GM21717 (cell line): ENCODE measurements at regions not wholly inside any gene's neighbourhood (a gene's known extent, or its start where the extent isn't known, plus 50 kb on each side); places are given as distances from the start of the nearest gene placed in this dataset.

Experiments
- ATAC-seq: cut with Tn5 transposase; IDR thresholded peaks from one replicate; pipeline ENCODE4 v1.9.1; 2021; ENCODE audit warnings: mild to moderate bottlenecking, moderate library complexity; ENCODE audit not compliant: unreplicated experiment

DNA sequence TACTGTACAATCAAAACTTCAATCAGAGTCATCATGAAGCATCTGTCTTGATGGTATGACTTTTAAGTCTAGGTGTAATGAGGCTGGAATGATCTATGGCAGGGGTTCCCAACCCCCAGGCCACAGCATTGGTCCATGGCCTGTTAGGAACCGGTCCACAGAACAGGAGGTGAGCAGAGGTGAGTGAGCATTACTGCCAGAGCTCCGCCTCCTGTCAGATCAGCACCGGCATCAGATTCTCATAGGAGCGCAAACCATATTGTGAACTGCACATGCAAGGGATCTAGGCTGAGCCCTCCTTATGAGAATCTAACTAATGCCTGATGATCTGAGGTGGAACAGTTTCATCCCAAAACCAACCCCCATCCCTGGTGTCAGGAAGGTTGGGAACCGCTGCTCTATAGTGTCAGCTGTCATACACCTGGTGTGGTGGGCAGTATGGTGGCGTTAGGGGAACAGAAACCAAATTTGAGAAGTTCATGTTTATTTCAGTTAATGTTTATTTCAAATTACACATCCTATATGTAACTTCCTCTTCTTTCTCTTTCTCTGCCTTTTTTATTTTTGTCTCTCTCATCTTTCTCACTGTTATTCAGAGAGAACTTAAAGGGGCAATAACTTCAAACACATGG, 432.6 kb downstream of the TNS3 start:
- no peak for ATAC-seq

DNA sequence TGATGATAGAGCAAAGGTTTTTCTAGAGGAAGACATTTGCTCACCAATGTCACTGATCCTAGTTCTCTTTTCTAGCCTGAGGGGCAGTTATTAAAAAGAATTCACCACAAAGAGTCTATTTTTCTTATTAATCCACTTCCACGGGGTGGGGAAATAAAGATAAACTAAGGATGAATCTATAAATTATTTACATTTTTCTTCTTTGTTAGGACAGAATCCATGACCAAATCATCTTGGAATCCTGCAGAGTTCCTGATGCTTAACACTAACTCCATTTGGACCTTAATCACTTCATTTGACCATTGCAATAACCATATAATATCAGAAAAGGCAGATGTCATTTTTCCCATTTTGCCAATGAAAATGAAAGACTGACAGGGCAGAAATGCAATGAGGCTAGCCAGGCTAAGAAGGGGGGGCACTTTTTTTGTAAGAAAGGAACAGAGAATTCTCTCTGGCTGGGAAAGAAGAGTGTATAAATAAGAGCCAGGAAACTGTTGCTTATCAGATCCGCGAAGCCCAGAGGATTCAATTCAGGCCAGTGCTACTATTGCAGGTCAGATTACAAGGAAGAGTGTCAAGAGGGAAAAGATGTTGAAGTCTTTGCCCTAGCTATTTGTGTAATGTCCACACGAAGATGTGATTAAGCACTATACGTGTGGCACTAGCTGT, 433.2 kb downstream of the TNS3 start:
- ATAC-seq: no peak

DNA sequence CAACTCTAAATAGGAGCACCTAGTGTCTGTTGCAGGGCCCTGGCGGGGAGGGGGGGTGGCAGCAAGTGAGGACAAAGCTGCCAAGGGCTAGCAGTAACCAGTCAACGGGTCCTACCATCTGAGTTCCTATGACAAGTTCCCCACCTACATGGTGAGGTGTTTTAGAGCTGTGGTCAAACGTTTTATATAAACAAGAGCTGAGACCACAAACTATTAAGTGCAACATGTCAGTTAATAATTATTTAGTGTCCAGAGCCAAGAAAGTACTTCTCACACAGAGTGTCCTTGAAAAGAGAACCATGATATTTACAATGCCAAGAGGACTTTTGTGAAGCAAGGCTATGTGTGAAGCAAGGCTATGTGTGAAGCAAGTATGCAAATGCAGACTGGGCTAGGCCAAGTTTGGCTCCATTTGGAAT, 434.7 kb downstream of the TNS3 start:
- no peak for ATAC-seq

DNA sequence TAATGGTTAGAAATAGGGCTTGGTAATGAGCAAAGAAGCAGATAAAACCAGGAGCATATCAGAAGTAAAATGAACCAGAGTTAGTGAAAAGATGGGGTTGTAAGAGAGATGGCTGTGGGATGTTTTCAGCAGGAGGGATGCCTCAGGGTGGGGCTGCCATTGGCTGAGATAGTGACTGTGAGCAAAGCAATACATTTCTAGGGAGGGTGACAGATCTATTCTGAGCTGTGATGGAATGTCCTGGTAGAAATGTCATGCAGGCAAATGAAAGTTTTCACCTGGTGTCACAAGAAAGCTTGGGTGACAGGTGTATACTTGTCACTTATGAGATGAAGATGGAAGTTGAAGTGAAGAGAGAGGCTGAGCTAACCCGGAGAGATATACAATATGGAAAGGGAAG, 435.9 kb downstream of the TNS3 start:
- no peak for ATAC-seq

- ATAC-seq: no peak
These were observed 436.7 kb downstream of the TNS3 start for GRCh38 chr7:47145186-47145725.

- ATAC-seq: no peak
These were observed 438.6 kb downstream of the TNS3 start for GRCh38 chr7:47143339-47143738.

- no peak for ATAC-seq
These were observed 439.1 kb downstream of the TNS3 start for GRCh38 chr7:47142867-47143175.

DNA sequence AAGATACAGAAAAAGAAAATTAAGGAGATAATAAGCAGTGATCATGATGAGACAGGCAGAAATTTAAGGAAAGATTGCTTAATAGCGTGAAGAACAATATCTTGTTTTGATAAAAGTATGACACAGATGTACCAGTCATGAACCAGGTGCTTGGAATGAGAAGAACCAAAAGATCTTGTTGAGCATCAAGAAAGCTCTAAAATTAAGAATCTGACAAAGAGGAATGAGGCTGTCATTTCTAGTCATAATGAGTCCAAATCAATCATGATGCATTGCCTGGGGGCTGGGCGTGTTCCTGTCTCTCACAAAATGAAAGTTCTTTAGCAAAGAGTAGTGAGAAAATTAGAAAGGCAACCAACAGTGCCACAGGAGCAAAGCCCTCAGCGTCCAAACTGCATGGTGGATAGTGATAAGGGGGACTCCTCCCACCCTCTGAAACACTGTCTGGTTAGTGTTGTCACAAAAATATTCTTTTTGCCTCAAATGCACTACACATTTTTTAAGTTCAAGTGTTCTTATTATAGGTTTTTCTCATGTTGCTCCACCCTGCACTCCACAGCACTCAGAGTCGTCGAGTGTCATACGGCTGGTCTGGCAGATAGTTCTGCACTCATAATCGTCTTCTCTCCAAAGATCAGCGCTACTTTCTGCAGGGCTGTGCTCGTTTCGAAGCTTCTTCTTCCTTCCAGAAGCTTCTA, 439.6 kb downstream of the TNS3 start:
- no peak for ATAC-seq

DNA sequence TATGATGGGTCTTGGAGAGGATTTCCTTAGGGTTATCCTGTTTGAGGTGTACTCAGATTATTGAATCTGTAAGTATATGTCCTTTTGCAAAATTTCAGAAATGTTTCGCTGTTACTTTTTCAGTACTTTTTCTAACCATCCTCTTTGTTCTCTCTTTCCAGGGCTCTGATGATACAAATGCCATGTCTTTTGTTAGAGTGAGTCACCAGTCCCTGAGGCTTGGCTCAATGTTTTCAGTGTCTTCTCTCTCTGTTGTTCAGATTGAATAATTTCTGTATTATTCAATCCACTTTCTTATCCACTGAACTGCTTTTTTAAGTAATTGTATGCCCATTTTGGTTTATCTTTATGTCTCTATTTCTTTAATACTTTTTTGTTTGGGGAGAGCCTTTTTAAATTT, 449.4 kb downstream of the TNS3 start:
- no peak for ATAC-seq

- no peak for ATAC-seq
These were observed 453.2 kb downstream of the TNS3 start for GRCh38 chr7:47128700-47129099.

GRCh38 chr7:47125529-47125928, 456.4 kb downstream of the TNS3 start:
- ATAC-seq: no peak

DNA sequence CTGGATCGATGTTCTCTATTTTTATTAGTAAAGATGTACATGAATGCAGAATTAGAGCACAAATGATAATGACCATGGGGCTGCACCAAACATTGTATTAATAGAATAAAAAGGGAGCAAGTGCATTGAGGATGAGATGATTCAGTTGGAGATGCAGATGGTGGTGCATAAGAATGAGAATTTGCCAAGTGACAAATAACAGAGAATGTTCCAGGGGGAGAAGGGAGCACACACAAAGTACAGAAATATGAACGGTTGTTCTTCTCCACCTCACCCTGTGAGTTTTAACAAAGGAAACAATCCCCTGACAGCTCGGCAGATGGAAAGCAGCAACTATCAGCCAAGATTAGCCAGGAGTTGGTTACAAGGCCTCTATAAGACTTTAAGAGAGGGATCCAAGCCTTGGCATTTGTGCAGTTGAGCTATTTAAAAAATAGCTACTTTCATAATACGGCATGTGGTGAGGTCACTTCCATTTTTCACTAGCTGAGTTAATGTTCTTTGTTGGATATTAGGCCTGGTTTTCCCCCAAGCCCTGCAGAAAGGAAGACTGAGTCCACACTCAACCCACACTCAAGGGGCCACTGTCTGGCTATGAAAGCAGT, 462.5 kb downstream of the TNS3 start:
- no peak for ATAC-seq

- ATAC-seq: no peak
These were observed 477.7 kb downstream of the TNS3 start for GRCh38 chr7:47104206-47104549.

DNA sequence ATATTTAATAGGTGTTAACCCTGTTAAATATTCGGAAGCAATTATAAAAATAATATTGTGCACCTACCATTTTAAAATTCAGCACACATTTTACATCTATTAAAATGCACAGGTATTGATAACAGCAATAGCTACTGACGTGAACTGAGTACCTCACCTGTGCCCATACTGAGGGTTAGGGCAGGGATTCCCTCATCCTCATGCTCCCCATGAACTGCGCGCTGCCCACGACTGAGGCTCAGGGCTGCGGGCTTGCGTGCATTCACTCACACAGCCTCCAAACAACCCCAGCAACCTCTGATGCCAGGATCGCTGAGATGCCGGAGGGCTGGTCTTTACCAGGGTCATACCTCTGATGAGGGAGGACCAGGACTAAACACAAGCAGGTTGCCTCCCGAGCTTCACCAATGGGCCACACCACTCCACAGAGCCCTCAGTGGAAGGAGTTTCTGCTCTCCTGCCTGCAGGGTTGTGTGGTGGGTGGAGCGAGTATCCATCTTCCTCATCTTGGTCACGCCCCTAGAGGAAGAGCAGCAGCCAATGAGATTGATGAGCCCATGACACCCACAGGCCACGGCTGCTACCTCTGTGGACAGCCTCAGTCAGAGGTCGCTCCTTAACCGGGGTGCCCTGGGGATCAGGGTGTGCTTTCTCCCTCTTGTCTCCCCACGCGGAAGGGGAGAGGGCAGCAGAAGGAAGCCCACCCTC, 478.3 kb downstream of the TNS3 start:
- ATAC-seq: no peak

DNA sequence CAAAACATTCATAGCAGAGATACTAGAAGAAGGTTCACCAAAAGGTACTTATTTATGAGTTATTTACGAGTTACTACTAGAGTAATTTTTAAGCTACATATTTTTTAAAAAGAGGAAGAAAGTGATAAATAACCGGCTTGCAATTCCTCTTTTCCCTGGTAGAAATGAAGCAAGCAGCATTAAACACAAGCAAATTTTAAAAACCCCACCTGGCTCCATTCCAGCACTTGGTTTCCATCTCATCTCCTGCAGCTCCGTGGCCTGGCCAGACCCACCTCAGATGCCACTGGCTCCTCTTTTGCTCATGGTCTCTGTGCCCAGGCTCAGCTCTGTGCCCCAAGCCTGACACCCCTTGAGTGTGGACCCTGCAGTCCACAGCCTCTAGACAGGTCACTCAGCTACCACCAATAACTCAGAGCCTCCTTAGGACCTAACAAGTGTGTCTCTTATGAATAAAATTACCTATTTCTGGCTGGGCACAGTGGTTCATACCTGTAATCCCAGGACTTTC, 479.5 kb downstream of the TNS3 start:
- ATAC-seq: no peak

DNA sequence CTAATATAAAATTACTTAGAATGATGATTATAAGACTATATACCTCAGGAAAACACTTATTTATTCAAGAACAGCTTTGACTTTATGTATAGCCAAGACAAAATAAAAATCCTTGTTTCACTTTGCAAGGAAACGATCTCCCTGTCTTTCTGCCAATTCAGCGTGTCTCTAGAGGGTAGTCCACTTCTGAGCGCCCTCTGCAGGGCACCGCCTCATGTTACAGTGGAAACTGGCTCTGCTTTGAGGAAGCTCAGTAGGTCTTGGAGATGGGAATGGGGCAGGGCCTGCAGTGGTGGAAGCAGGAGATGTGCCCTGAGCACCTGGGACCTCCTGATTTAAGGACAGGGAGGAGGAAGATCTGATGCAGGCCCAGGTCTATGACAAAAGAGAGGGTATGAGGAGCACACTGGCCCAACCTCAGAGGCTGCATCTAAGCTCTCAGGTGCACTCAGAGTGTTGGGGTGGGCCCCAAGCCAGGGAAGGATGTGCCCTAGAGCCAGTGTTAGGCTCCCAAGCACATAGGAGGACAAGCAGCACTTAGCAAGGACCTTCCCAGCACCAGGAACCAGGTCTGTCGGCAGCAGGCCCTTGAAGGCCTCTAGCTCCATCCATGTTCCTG, 481.0 kb downstream of the TNS3 start:
- no peak for ATAC-seq

GRCh38 chr7:47100148-47100816, 481.6 kb downstream of the TNS3 start:
- no peak for ATAC-seq

DNA sequence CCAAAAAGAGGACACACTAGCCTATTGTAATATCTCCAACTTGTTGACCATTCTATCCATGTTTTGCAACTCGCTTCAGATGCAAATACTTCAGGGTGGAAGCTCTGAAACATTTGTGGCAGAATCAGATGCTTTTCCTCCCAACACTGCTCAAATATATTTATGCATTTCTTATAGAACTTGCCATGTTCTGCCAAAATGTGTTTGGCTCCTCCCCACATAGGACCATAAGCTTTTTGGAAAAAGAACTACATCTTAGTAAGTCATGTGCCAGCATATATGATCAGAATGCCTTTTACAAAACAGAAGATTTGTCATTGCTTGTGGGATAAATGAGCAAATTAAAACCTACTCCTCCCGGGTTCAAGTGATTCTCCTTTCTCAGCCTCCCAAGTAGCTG, 484.5 kb downstream of the TNS3 start:
- ATAC-seq: no peak

DNA sequence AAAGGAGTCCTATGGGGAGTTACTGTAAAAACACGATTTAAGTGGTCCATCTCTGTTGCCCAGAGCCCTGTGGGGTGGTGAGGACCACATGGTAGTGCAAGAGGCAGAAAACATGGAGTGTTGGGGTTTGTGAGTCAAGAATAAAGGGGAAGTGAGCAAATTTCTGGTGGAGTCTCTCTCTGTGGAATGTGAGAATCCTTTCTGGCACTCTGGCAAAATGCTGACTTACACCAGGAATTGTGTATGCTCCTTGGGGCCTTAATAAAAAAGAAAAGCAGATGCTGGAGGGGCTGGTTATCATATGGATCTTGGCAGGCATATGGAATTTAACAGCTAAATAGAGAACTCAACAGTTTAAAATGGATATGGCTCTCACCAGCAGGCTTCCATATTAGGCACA, 486.0 kb downstream of the TNS3 start:
- ATAC-seq: no peak

GRCh38 chr7:47094462-47094861, 487.4 kb downstream of the TNS3 start:
- ATAC-seq: no peak
